IMR-90 (cell line): ENCODE measurements at regions not wholly inside any gene's neighbourhood (a gene's known extent, or its start where the extent isn't known, plus 50 kb on each side); places are given as distances from the start of the nearest gene placed in this dataset.

Source experiments
- ATAC-seq: fragments of 200-7000 bp; cut with Tn5 transposase; 2 replicates; pipeline ENCODE4 v1.9.1; 2020; ENCODE audit warnings: low read depth, mild to moderate bottlenecking, moderate library complexity
- BruUV-seq: library from RNA; stranded (reverse); fragments of 400-500 nt; replicated peaks from 2 replicates; lab custom pipeline; 2021; lab: Mats Ljungman, UMichigan
- CTCF ChIA-PET: fragments of 300-600 bp; formaldehyde crosslinking; extraction: SDS; loops from one replicate; lab custom pipeline; 2021; ENCODE audit warnings: antibody characterized with exemption; lab: Yijun Ruan, JAX
- POLR2A ChIA-PET: fragments of 300-600 bp; sonication (Branson Sonifier 250); formaldehyde crosslinking; loops from one replicate; lab custom pipeline; 2022; ENCODE audit warnings: antibody characterized with exemption; ENCODE audit not compliant: unreplicated experiment; lab: Charles Lee
- DNase-seq: peaks from one replicate; pipeline ENCODE4 v3.0.0; 2013
- H2AFZ ChIP-seq: replicated peaks from 2 replicates; pipeline ENCODE3; 2013; ENCODE audit warnings: low read length, mild to moderate bottlenecking; ENCODE audit not compliant: poor library complexity
- H2AK5ac ChIP-seq: 2 replicates; pipeline ENCODE4 v1.6.1; 2013; ENCODE audit warnings: low read depth, low read length, inconsistent platforms
- H2AK9ac ChIP-seq: replicated peaks from 2 replicates; pipeline ENCODE3; 2013; ENCODE audit warnings: mild to moderate bottlenecking, low read depth, low read length, moderate library complexity; ENCODE audit not compliant: poor library complexity
- H2BK120ac ChIP-seq: 2 replicates; pipeline ENCODE4 v1.6.1; 2013; ENCODE audit warnings: low read depth, low read length, inconsistent platforms
- H2BK15ac ChIP-seq: 3 replicates; pipeline ENCODE4 v1.6.1; 2013; ENCODE audit warnings: low read depth, low read length, inconsistent platforms
- H2BK20ac ChIP-seq: 2 replicates; pipeline ENCODE4 v1.6.1; 2013; ENCODE audit warnings: low read depth, mild to moderate bottlenecking, inconsistent platforms, low read length, moderate library complexity
- H2BK5ac ChIP-seq: 2 replicates; pipeline ENCODE4 v1.6.1; 2013; ENCODE audit warnings: mild to moderate bottlenecking, low read depth, low read length, inconsistent platforms; ENCODE audit not compliant: poor library complexity, severe bottlenecking
- H3K14ac ChIP-seq: replicated peaks from 2 replicates; pipeline ENCODE4 v1.6.1; 2013; ENCODE audit warnings: low read depth, low read length, inconsistent platforms
- H3K18ac ChIP-seq: 2 replicates; pipeline ENCODE4 v1.6.1; 2013; ENCODE audit warnings: low read depth, low read length, control low read depth
- H3K23ac ChIP-seq: 2 replicates; pipeline ENCODE4 v1.6.1; 2013; ENCODE audit warnings: low read depth, low read length, inconsistent platforms
- H3K27ac ChIP-seq: 2 replicates; pipeline ENCODE4 v1.5.1; 2013; ENCODE audit warnings: mild to moderate bottlenecking, control low read depth, low read length; ENCODE audit not compliant: insufficient read depth
- H3K27me3 ChIP-seq: 2 replicates; pipeline ENCODE4 v1.6.1; 2013; ENCODE audit warnings: low read length; ENCODE audit not compliant: control insufficient read depth, insufficient read depth
- H3K36me3 ChIP-seq: 2 replicates; pipeline ENCODE4 v1.6.1; 2013; ENCODE audit warnings: low read length, mixed read lengths; ENCODE audit not compliant: control insufficient read depth, insufficient read depth
- H3K4ac ChIP-seq: 2 replicates; pipeline ENCODE4 v1.6.1; 2013; ENCODE audit warnings: low read depth, low read length, inconsistent platforms
- H3K4me1 ChIP-seq: 2 replicates; pipeline ENCODE4 v1.6.1; 2013; ENCODE audit warnings: low read length, mixed read lengths; ENCODE audit not compliant: control insufficient read depth, insufficient read depth
- H3K4me2 ChIP-seq: 2 replicates; pipeline ENCODE4 v1.6.1; 2013; ENCODE audit warnings: low read depth, mild to moderate bottlenecking, control low read depth, low read length, moderate library complexity
- H3K4me3 ChIP-seq: 2 replicates; pipeline ENCODE4 v1.5.1; 2013; ENCODE audit warnings: low read depth, mild to moderate bottlenecking, control low read depth, low read length, moderate library complexity; ENCODE audit not compliant: insufficient read depth
- H3K56ac ChIP-seq: 2 replicates; pipeline ENCODE4 v1.6.1; 2013; ENCODE audit warnings: low read length, inconsistent platforms; ENCODE audit not compliant: insufficient read depth; ENCODE audit errors: extremely low read depth
- H3K79me1 ChIP-seq, 2 experiments: 2 replicates each; pipeline ENCODE4 v1.6.1; 2013; ENCODE audit warnings: low read length in 2 of 2, inconsistent platforms in 1 of 2, low read depth in 1 of 2
- H3K9ac ChIP-seq: 2 replicates; pipeline ENCODE4 v1.6.1; 2013; ENCODE audit warnings: low read depth, low read length, control low read depth
- H3K9me1 ChIP-seq: 2 replicates; pipeline ENCODE4 v1.6.1; 2013; ENCODE audit warnings: low read length, inconsistent platforms; ENCODE audit not compliant: insufficient read depth
- H3K9me3 ChIP-seq: 2 replicates; pipeline ENCODE4 v1.6.1; 2013; ENCODE audit warnings: low read length; ENCODE audit not compliant: control insufficient read depth, insufficient read depth
- H4K20me1 ChIP-seq: 2 replicates; pipeline ENCODE4 v1.6.1; 2013; ENCODE audit warnings: low read length, inconsistent platforms; ENCODE audit not compliant: insufficient read depth
- H4K5ac ChIP-seq: 2 replicates; pipeline ENCODE4 v1.6.1; 2013; ENCODE audit warnings: mild to moderate bottlenecking, low read depth, low read length, control low read depth
- H4K8ac ChIP-seq, 2 experiments: 2 replicates each; pipeline ENCODE4 v1.6.1; 2013; ENCODE audit warnings: low read depth in 2 of 2, low read length in 2 of 2, control low read depth in 1 of 2, inconsistent platforms in 1 of 2
- H4K91ac ChIP-seq: 2 replicates; pipeline ENCODE4 v1.6.1; 2013; ENCODE audit warnings: low read depth, low read length, inconsistent platforms; ENCODE audit not compliant: insufficient read depth
- RCOR1 ChIP-seq: IDR thresholded peaks from 2 replicates; pipeline ENCODE4 v1.6.1; 2012; ENCODE audit warnings: mild to moderate bottlenecking, low read length, improper control_type of control experiment; ENCODE audit not compliant: insufficient replicate concordance
- SMC3 ChIP-seq: fragments of 150-350 bp; IDR thresholded peaks from 2 replicates; pipeline ENCODE4 v1.6.1; 2016; ENCODE audit warnings: low read depth, mild to moderate bottlenecking, antibody characterized with exemption, low read length, moderate library complexity
- dilution Hi-C: fragments of 300-500 bp; cut with HindIII; formaldehyde crosslinking; loops from one replicate; pipeline ENCODE4 v1.14.3; 2018; ENCODE audit warnings: low sequenced_read_pairs; ENCODE audit not compliant: unreplicated experiment
- in situ Hi-C: fragments of 300-500 bp; cut with MboI; formaldehyde crosslinking; loops from 3 replicates; pipeline ENCODE4 v1.14.3; 2019; ENCODE audit warnings: low sequenced_read_pairs, inconsistent platforms, mixed read lengths
- intact Hi-C: fragments of 100-400 bp; cut with micrococcal nuclease; formaldehyde crosslinking; loops from 2 replicates; pipeline ENCODE4 v1.10.0; 2022
- TF ChIP-seq, protein P1 (sequence below): fragments of 150-350 bp; IDR thresholded peaks from 2 replicates; pipeline ENCODE4 v1.6.1; 2017; ENCODE audit warnings: mild to moderate bottlenecking, antibody characterized with exemption, low read length, low read depth

DNA sequence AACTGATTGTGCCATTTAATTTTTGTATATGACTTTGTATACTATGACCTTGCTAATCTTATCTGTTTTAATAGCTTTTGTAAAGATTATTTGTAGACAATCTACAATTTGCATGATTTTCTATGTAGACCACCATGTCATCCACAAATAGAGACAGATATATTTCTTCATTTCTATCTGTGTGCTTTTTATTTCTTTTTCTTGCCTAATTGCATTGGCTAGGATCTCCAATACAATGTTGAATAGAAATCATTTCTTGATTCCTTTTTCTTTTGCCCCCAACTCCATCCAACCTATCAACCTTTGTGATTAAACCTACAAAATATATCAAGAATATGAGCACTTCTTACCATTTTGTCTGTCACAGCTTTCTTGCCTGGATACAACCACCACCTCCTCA, 232.6 kb upstream of the POU3F1 start:
- H4K20me1 ChIP-seq = no peaks in the 10 kb centered on the region
- H3K4ac ChIP-seq = no peak overlapping the region
- no peak overlapping the region for H3K9ac ChIP-seq
- H3K56ac ChIP-seq = no peak overlapping the region
- no peak overlapping the region for H2BK15ac ChIP-seq
- H2AFZ ChIP-seq = no peak overlapping the region
- CTCF ChIA-PET = no interaction called here
- no peak overlapping the region for H4K8ac ChIP-seq
- H4K5ac ChIP-seq = no peak overlapping the region
- ATAC-seq (no peak), DNase-seq (no peak)
- no peak overlapping the region for H2BK20ac ChIP-seq
- in situ Hi-C loops (no loop called here), dilution Hi-C loops (no loop called here), intact Hi-C loops (no loop called here)
- TF ChIP-seq RCOR1 (no peak), SMC3 (no peak)
- TF ChIP-seq, protein P1, sequence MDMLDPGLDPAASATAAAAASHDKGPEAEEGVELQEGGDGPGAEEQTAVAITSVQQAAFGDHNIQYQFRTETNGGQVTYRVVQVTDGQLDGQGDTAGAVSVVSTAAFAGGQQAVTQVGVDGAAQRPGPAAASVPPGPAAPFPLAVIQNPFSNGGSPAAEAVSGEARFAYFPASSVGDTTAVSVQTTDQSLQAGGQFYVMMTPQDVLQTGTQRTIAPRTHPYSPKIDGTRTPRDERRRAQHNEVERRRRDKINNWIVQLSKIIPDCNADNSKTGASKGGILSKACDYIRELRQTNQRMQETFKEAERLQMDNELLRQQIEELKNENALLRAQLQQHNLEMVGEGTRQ = no peak
- H3K23ac ChIP-seq = no peak overlapping the region
- H3K27ac ChIP-seq = no peak overlapping the region
- H3K9me1 ChIP-seq = no peaks in the 10 kb centered on the region
- H3K14ac ChIP-seq = no peak overlapping the region
- no peaks in the 10 kb centered on the region; the same call in 1 of the 2 replicates for H3K27me3 ChIP-seq
- no peak overlapping the region for H4K91ac ChIP-seq
- no peak overlapping the region for H3K18ac ChIP-seq
- no peak overlapping the region for H2AK9ac ChIP-seq
- H2AK5ac ChIP-seq = no peak overlapping the region
- POLR2A ChIA-PET = no interaction called here
- H2BK120ac ChIP-seq = no peak overlapping the region
- no peak overlapping the region for H3K4me3 ChIP-seq
- no peaks in the 10 kb centered on the region for H3K79me1 ChIP-seq
- H3K9me3 ChIP-seq = no peaks in the 10 kb centered on the region
- H3K36me3 ChIP-seq = no peaks in the 10 kb centered on the region
- no peaks in the 10 kb centered on the region for H3K4me1 ChIP-seq
- no TSS peak for BruUV-seq
- H2BK5ac ChIP-seq = no peak overlapping the region
- H3K4me2 ChIP-seq = no peak overlapping the region
